ENCODE measurements at regions not wholly inside any gene's neighbourhood (a gene's known extent, or its start where the extent isn't known, plus 50 kb on each side); places are given as distances from the start of the nearest gene placed in this dataset.
"Not testable (repeated sequence)": the region's sequence is repeated elsewhere in the genome, so short reads cannot be mapped to it uniquely, and the experiment has no call there.

DNA sequence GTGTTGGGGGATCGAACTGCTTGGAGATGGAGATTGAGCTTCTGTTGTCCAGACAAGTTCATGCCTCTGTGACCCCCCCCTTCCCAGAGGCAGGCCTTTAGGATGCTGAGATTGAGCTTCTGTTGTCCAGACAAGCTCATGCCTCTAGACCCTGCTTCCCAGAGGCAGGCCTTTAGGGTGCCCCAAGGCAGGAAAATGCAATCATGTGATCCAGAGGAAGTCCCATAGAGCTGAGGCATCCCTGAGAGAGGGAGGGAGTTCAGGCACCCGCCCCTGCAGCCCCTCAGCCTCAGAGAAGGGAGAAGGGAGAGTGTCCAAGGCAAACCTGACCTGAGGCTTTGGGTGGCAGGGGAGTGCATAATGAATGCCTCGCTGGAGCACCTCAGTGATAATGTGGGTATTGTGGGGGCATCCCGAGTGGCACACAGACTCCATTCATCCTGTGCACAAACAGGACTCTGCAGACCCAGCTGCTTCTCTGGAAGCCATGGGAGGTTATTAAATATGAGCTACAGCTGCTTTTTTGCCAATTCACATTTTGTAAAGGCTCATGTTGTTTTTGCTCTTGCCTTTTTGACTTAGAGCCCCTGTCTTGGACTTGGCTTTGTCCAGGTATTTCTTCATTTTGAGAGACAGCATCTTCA, 182.4 kb upstream of the IRF2BP2 start:
- TF ChIP-seq, protein P1, sequence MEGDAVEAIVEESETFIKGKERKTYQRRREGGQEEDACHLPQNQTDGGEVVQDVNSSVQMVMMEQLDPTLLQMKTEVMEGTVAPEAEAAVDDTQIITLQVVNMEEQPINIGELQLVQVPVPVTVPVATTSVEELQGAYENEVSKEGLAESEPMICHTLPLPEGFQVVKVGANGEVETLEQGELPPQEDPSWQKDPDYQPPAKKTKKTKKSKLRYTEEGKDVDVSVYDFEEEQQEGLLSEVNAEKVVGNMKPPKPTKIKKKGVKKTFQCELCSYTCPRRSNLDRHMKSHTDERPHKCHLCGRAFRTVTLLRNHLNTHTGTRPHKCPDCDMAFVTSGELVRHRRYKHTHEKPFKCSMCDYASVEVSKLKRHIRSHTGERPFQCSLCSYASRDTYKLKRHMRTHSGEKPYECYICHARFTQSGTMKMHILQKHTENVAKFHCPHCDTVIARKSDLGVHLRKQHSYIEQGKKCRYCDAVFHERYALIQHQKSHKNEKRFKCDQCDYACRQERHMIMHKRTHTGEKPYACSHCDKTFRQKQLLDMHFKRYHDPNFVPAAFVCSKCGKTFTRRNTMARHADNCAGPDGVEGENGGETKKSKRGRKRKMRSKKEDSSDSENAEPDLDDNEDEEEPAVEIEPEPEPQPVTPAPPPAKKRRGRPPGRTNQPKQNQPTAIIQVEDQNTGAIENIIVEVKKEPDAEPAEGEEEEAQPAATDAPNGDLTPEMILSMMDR (IDR thresholded peaks at IDR 0.05), result not testable (repeated sequence)
- not testable (repeated sequence) for TF ChIP-seq EZH2 (IDR thresholded peaks at IDR 0.05)

Measured in neural progenitor cell (in vitro differentiated cells).